Common myeloid progenitor, CD34-positive (primary cell): ENCODE measurements at regions not wholly inside any gene's neighbourhood (a gene's known extent, or its start where the extent isn't known, plus 50 kb on each side); places are given as distances from the start of the nearest gene placed in this dataset.

Source experiments
- CTCF ChIA-PET: fragments of 350-600 bp; sonication (Branson Sonifier 250); formaldehyde crosslinking; loops from one replicate; lab custom pipeline; 2021; ENCODE audit warnings: antibody characterized with exemption; lab: Charles Lee
- POLR2A ChIA-PET: fragments of 350-600 bp; sonication (Branson Sonifier 250); formaldehyde crosslinking; loops from one replicate; lab custom pipeline; 2021; ENCODE audit warnings: antibody characterized with exemption; lab: Charles Lee
- DNase-seq, 3 donors: peaks; one replicate each; pipeline versions ENCODE4 v3.0.0 to v3.0.0-alpha.2; 2013
- H3K27ac ChIP-seq, 2 experiments: 1 replicate in 1 of 2; 2 replicates in 1 of 2; pipeline ENCODE4 v1.7.0; 2013; ENCODE audit warnings: inconsistent platforms in 2 of 2, low read length in 2 of 2, mild to moderate bottlenecking in 2 of 2, low read depth in 1 of 2, moderate library complexity in 1 of 2; ENCODE audit not compliant: severe bottlenecking in 2 of 2, insufficient read depth in 1 of 2, poor library complexity in 1 of 2
- H3K27me3 ChIP-seq, 5 experiments: replicated peaks in 2 of 5; 1 replicate in 3 of 5; 2 replicates in 2 of 5; pipeline versions ENCODE4 v1.6.1 to v1.7.0; 2013; ENCODE audit warnings: low read length in 4 of 5, mild to moderate bottlenecking in 2 of 5, moderate library complexity in 2 of 5, inconsistent platforms in 1 of 5; ENCODE audit not compliant: insufficient read depth in 5 of 5, control insufficient read depth in 4 of 5
- H3K36me3 ChIP-seq, 4 experiments: 1 replicate in 2 of 4; 2 replicates in 2 of 4; pipeline versions ENCODE4 v1.6.1 to v1.7.0; 2013; ENCODE audit warnings: low read length in 3 of 4, control low read depth in 1 of 4, mild to moderate bottlenecking in 1 of 4; ENCODE audit not compliant: control insufficient read depth in 4 of 4, insufficient read depth in 4 of 4
- H3K4me1 ChIP-seq, 4 experiments: 1 replicate in 3 of 4; 2 replicates in 1 of 4; pipeline versions ENCODE4 v1.6.1 to v1.7.1; 2013; ENCODE audit warnings: low read length in 3 of 4, mild to moderate bottlenecking in 3 of 4, control low read depth in 1 of 4, inconsistent platforms in 1 of 4, moderate library complexity in 1 of 4; ENCODE audit not compliant: control insufficient read depth in 4 of 4, insufficient read depth in 4 of 4; ENCODE audit errors: control extremely low read depth in 1 of 4
- H3K4me3 ChIP-seq, 7 experiments: 1 replicate in 4 of 7; 2 replicates in 3 of 7; pipeline versions ENCODE4 v1.5.1 to v1.7.0; 2013; ENCODE audit warnings: mild to moderate bottlenecking in 7 of 7, low read length in 6 of 7, moderate library complexity in 6 of 7, inconsistent platforms in 2 of 7, low read depth in 2 of 7, control low read depth in 1 of 7; ENCODE audit not compliant: insufficient read depth in 4 of 7, control insufficient read depth in 1 of 7; ENCODE audit errors: extremely low read depth in 1 of 7
- H3K9me3 ChIP-seq, 5 experiments: 1 replicate in 4 of 5; 2 replicates in 1 of 5; pipeline versions ENCODE4 v1.6.1 to v1.7.1; 2013; ENCODE audit warnings: low read length in 4 of 5, mild to moderate bottlenecking in 2 of 5, inconsistent platforms in 1 of 5, low read depth in 1 of 5, moderate library complexity in 1 of 5; ENCODE audit not compliant: control insufficient read depth in 4 of 5, insufficient read depth in 2 of 5; ENCODE audit errors: control extremely low read depth in 1 of 5
- WGBS: methylation state at CpG from one replicate; pipeline ENCODE4 v1.1.5; 2013; ENCODE audit not compliant: insufficient coverage; 5-methylcytosine and 5-hydroxymethylcytosine counted together

DNA sequence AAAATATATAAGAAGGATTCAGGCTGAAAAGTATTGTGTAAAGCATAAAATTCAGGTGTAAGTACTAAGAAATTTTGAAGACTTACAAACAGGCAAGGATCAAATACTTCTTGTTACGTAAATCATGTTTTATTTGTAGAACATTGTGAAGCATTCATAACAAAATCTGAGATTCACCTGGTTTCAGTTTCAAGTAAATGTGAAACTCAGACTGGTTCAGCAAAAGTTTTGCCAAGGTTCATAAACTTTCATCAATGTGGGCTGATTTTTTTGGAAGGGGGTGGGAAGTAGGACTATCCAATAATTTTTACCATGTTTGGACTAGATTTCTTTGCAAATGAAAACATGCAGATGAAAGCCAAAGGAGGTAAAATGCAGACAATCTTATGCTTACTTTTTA is 527.7 kb downstream of the ANKRD50 start:
- ChIA-PET POLR2A (interaction anchor here (1.2 kb wide), 1 partner anchor 29 kb away, joined by 3 read pairs; no protein-coding TSS in a partner anchor), CTCF (no interaction called here)
- no peaks in the 10 kb centered on the region for H3K27me3 ChIP-seq
- no peak for DNase-seq
- no peak overlapping the region for H3K4me3 ChIP-seq
- no peaks in the 10 kb centered on the region for H3K9me3 ChIP-seq
- H3K27ac ChIP-seq: no peak overlapping the region
- no peaks in the 10 kb centered on the region for H3K36me3 ChIP-seq
- H3K4me1 ChIP-seq: peaks cover 0 to 6% (median 2%) of the 10 kb centered on the region in 4 experiments
- WGBS: 100% methylated on average over 1 of the region's 1 CpG

DNA sequence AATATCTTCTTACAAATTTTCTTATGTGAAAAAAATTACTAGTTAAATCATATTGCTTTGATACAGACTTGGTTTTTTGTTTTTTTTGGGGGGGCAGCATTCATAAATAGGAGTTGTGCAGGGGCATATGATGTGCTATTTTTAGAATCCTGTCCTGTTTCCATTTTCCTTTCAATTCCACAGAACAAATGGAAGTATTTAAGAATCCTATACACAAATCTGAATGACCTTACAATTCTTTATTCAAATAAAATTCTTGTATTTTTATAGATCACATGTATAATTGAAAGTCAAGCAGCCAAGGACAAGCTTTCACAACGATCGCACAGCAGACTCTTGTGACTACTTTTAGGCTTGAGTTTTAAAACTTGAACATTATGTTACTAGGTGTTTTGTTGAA is 523.9 kb downstream of the ANKRD50 start:
- Histone ChIP-seq H3K4me1 (no peaks in the 10 kb centered on the region), H3K4me3 (no peak overlapping the region), H3K27ac (no peak overlapping the region), H3K27me3 (no peaks in the 10 kb centered on the region), H3K9me3 (peaks cover 0 to 6% (median 0%) of the 10 kb centered on the region in 5 experiments), H3K36me3 (no peaks in the 10 kb centered on the region)
- ChIA-PET CTCF (no interaction called here), POLR2A (no interaction called here)
- WGBS: no CpG with 5 or more reads among the region's 2 CpGs
- no peak for DNase-seq

DNA sequence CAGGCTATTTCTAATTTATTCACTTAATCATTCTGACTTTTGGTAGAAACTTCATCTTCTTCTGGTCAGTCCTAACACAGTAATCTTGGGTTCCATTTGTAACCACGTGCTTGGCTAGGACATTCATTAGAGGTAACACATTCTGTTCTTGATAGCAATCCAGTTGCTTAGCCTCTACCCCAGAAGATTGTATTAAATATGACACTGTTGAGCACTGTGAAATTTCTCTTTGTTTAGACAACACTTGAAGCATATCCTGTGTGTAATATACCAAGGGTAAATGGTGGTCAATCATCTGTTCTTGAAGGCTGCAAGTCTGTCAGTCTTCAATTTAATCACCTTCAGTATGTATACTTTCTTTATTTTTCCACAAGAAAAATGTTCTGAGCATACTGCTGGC is 523.0 kb downstream of the ANKRD50 start:
- no peaks in the 10 kb centered on the region for H3K36me3 ChIP-seq
- no peak overlapping the region for H3K27ac ChIP-seq
- H3K9me3 ChIP-seq: peaks cover 0 to 10% (median 0%) of the 10 kb centered on the region in 5 experiments
- H3K27me3 ChIP-seq: no peaks in the 10 kb centered on the region
- no peaks in the 10 kb centered on the region for H3K4me1 ChIP-seq
- ChIA-PET POLR2A (no interaction called here), CTCF (no interaction called here)
- WGBS: no CpG with 5 or more reads among the region's 1 CpG
- H3K4me3 ChIP-seq: no peak overlapping the region
- no peak for DNase-seq

DNA sequence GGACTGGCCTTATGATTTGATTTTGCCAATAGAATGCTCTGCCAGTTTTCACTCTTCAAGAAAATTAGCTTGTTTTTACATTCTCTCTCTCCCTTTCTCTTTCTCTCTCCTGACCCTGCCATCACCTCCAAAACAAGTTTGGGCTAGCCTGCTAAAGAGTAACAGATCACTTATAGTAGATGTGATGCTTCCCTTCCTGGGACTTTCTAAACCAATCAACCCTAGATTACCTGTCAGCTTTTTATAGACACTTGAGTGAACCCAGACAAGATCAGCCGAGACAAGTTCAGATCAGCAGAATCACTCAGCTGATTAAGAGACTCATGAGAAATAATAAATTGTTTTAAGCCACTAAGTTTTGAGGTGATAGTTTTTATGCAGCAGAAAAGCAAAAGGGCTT is 521.2 kb downstream of the ANKRD50 start:
- no peak for DNase-seq
- ChIA-PET CTCF (no interaction called here), POLR2A (no interaction called here)
- Histone ChIP-seq H3K4me1 (no peaks in the 10 kb centered on the region), H3K27me3 (no peaks in the 10 kb centered on the region), H3K4me3 (no peak overlapping the region), H3K27ac (no peak overlapping the region), H3K9me3 (peaks cover 0 to 10% (median 0%) of the 10 kb centered on the region in 5 experiments), H3K36me3 (no peaks in the 10 kb centered on the region)
- whole genome bisulfite sequencing: no CpG with 5 or more reads among the region's 1 CpG

DNA sequence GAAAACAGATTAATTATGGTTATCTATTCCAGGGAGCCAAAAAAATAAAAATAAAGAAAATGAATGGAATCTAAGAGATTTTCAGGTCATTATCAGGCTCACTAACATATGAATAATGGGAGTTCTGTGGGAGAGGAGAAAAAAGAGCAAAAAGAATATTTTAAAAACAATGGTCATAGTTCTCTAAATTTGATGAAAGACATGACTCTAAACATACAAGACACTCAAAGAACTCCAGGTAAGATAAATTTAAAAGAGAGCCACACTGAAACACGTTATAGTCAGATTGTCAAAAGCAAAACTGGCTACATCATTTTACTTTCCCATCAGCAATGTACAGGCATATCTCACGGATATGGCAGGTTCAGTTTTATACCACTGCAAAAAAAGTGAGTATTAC is 520.0 kb downstream of the ANKRD50 start:
- no peak overlapping the region for H3K27ac ChIP-seq
- peaks cover 0 to 10% (median 0%) of the 10 kb centered on the region in 5 experiments for H3K9me3 ChIP-seq
- ChIA-PET POLR2A (no interaction called here), CTCF (no interaction called here)
- no CpG with 5 or more reads among the region's 2 CpGs for WGBS
- no peaks in the 10 kb centered on the region for H3K4me1 ChIP-seq
- no peak for DNase-seq
- H3K27me3 ChIP-seq: no peaks in the 10 kb centered on the region
- no peak overlapping the region for H3K4me3 ChIP-seq
- H3K36me3 ChIP-seq: no peaks in the 10 kb centered on the region

DNA sequence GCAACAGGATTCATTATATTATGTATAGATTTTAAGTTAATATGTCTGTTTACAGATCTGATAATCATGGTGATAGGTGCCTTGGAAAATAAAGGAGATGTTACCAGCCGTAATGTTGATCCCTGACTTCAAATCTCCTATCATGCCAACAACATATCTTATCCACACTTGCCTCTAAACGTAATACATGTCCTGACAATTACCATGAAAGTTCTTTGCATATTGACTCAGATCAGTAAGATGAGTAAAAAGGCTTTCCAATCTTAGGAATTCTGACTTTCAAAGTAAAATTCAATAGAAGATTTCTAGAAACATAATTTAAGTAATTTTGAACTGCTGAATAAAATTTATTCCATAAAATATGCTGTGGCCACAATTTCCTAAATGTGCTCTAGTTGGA is 513.3 kb downstream of the ANKRD50 start:
- Histone ChIP-seq H3K27ac (no peak overlapping the region), H3K27me3 (no peaks in the 10 kb centered on the region), H3K4me3 (no peak overlapping the region), H3K36me3 (no peaks in the 10 kb centered on the region), H3K9me3 (peaks cover 0 to 1% (median 0%) of the 10 kb centered on the region in 5 experiments), H3K4me1 (peaks cover 0 to 2% (median 0%) of the 10 kb centered on the region in 4 experiments)
- no peak for DNase-seq
- WGBS: no CpG with 5 or more reads among the region's 2 CpGs
- ChIA-PET POLR2A (no interaction called here), CTCF (no interaction called here)

DNA sequence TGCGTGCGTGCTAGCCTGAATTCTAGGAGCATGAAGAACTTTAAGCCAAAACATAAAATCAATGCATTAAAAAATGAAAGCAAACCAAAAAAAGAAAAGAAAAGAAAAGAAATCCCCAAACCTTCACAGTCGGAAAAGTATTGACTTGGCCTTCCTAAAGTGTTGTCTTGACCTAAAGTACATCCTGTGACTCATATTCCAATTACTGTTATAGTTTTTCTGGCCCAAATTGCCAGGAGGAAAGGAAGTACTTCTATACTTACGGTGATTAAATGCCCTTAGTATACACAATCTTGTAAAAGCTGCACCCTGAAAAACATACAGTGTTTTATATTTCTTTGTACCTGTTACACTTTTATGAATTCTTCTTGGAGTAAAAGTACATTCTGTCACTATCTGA is 512.8 kb downstream of the ANKRD50 start:
- CTCF ChIA-PET: no interaction called here
- DNase-seq: no peak
- no CpG with 5 or more reads among the region's 4 CpGs for WGBS
- no peaks in the 10 kb centered on the region for H3K27me3 ChIP-seq
- no peak overlapping the region for H3K4me3 ChIP-seq
- POLR2A ChIA-PET: no interaction called here
- H3K27ac ChIP-seq: no peak overlapping the region
- H3K4me1 ChIP-seq: peaks cover 0 to 2% (median 0%) of the 10 kb centered on the region in 4 experiments
- no peaks in the 10 kb centered on the region for H3K36me3 ChIP-seq
- no peaks in the 10 kb centered on the region for H3K9me3 ChIP-seq
